22Rv1 (cell line): ENCODE measurements at regions not wholly inside any gene's neighbourhood (a gene's known extent, or its start where the extent isn't known, plus 50 kb on each side); places are given as distances from the start of the nearest gene placed in this dataset.
"Not testable (repeated sequence)": the region's sequence is repeated elsewhere in the genome, so short reads cannot be mapped to it uniquely, and the experiment has no call there.

ENCODE experiments used
- H3K27ac ChIP-seq: fragments of 450-650 bp; 2 replicates; pipeline ENCODE4 v1.5.1; 2017
- CTCF ChIP-seq: fragments of 450-650 bp; IDR thresholded peaks from 2 replicates; pipeline ENCODE4 v1.5.1; 2017; ENCODE audit warnings: mild to moderate bottlenecking
- ZFX ChIP-seq: fragments of 450-650 bp; IDR thresholded peaks from 2 replicates; pipeline ENCODE4 v1.6.1; 2017; ENCODE audit warnings: antibody characterized with exemption, borderline replicate concordance

GRCh38 chr16:8417145-8417544, 173.2 kb downstream of the TMEM114 start:
- TF ChIP-seq ZFX (no peak), CTCF (no peak)

GRCh38 chr16:8408855-8409567, 181.3 kb downstream of the TMEM114 start:
- H3K27ac ChIP-seq, result no peak overlapping the region
- TF ChIP-seq CTCF (no peak), ZFX (no peak)

More at GRCh38 chr16:8417145-8417544, 173.2 kb downstream of the TMEM114 start:
- H3K27ac ChIP-seq, result no peak overlapping the region

- H3K27ac ChIP-seq, result no peak overlapping the region
- TF ChIP-seq CTCF (no peak), ZFX (no peak)
Observed at GRCh38 chr16:8407351-8407750, 183.0 kb downstream of the TMEM114 start.

- H3K27ac ChIP-seq, result no peak overlapping the region
- TF ChIP-seq ZFX (no peak), CTCF (no peak)
Observed at GRCh38 chr16:8403978-8404749, 186.1 kb downstream of the TMEM114 start.

GRCh38 chr16:8402981-8403843, 187.1 kb downstream of the TMEM114 start:
- TF ChIP-seq CTCF (no peak), ZFX (no peak)
- H3K27ac ChIP-seq, result no peak overlapping the region

- H3K27ac ChIP-seq, result not testable (repeated sequence)
Observed at GRCh38 chr16:8400683-8401082, 189.6 kb downstream of the TMEM114 start.

GRCh38 chr16:8398548-8398947, 191.8 kb downstream of the TMEM114 start:
- TF ChIP-seq CTCF (no peak), ZFX (no peak)
- H3K27ac ChIP-seq, result no peak overlapping the region
